ENCODE measurements at regions not wholly inside any gene's neighbourhood (a gene's known extent, or its start where the extent isn't known, plus 50 kb on each side); places are given as distances from the start of the nearest gene placed in this dataset.

DNA sequence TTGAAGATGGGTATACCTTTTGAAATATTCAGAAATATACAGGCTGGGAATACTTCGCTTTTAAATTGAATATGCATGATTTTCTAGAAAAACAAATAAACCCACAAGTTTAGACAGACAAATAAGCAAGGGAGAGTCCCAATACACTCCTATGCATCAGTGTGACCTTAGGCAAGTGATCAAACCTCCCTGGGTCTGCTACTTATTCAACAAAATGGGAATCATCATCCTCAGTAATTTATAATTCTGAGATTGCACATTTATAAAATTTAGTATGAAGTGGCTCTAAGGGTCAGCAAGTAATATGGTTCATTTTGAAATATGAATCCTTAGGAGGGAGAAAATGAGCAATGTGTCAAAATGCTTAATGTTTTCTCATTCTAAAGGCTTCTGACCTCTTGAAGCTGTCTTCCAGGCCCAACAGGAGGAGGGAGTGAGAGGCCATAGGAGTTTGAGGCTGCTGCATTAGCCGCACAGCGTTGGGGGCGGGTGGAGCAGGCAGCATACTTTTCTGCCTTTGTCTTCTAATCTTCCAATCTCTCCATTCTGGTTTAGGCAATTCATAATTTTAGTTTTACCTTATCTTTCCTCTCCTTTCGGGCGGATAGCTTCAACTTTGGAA, 155.1 kb downstream of the TRIB2 start:
- Histone ChIP-seq H3K27ac (no peak overlapping the region), H3K36me3 (no peaks in the 10 kb centered on the region), H3K27me3 (no peaks in the 10 kb centered on the region), H3K4me1 (ENCODE audit: low read depth) (no peaks in the 10 kb centered on the region), H3K4me3 (no peak overlapping the region), H3K9me3 (ENCODE audit: low read depth) (no peaks in the 10 kb centered on the region)
- no peak for TF ChIP-seq CTCF (IDR thresholded peaks at IDR 0.05; ENCODE audit: low read depth, low read length)
- no peak for DNase-seq (ENCODE audit: low read depth in 1 of 2, low spot score in 1 of 2)

DNA sequence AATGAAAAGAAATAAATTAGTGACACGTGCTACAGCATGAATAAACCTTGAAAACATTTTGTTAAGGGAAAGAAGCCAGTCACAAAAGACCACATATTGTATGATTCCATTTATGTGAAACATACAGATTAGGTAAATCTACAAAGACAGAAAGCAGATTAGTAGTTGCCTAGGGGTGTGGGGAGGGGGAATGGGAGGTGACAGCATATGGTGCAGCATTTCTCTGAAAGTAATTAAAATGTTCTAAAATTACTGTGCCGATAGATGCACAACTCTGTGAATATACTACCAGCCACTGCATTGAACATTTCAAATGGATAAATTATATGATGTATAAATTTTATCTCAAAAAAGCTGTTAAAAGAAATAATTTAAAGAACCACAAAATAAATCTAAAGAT, 161.0 kb downstream of the TRIB2 start:
- Histone ChIP-seq H3K9me3 (ENCODE audit: low read depth) (no peaks in the 10 kb centered on the region), H3K27ac (no peak overlapping the region), H3K4me1 (ENCODE audit: low read depth) (no peaks in the 10 kb centered on the region), H3K36me3 (no peaks in the 10 kb centered on the region), H3K4me3 (no peak overlapping the region), H3K27me3 (no peaks in the 10 kb centered on the region)
- no peak for TF ChIP-seq CTCF (IDR thresholded peaks at IDR 0.05; ENCODE audit: low read depth, low read length)
- no peak for DNase-seq (ENCODE audit: low read depth in 1 of 2, low spot score in 1 of 2)

GRCh38 chr2:12879649-12880048, 162.9 kb downstream of the TRIB2 start:
- no peaks in the 10 kb centered on the region for H3K9me3 ChIP-seq (ENCODE audit: low read depth)
- H3K36me3 ChIP-seq = no peaks in the 10 kb centered on the region
- no peak overlapping the region for H3K27ac ChIP-seq
- no peak for TF ChIP-seq CTCF (IDR thresholded peaks at IDR 0.05; ENCODE audit: low read depth, low read length)
- no peak for DNase-seq (ENCODE audit: low read depth in 1 of 2, low spot score in 1 of 2)
- H3K4me3 ChIP-seq = no peak overlapping the region
- peaks cover 4% of the 10 kb centered on the region for H3K4me1 ChIP-seq (ENCODE audit: low read depth)
- H3K27me3 ChIP-seq = no peaks in the 10 kb centered on the region

GRCh38 chr2:12881952-12882351, 165.2 kb downstream of the TRIB2 start:
- TF ChIP-seq CTCF (IDR thresholded peaks at IDR 0.05; ENCODE audit: low read depth, low read length) = no peak
- Histone ChIP-seq H3K36me3 (no peaks in the 10 kb centered on the region), H3K27ac (no peak overlapping the region), H3K27me3 (no peaks in the 10 kb centered on the region), H3K4me3 (no peak overlapping the region), H3K4me1 (ENCODE audit: low read depth) (peaks cover 7% of the 10 kb centered on the region), H3K9me3 (ENCODE audit: low read depth) (no peaks in the 10 kb centered on the region)
- peak in 1 of 2 donors; percentile 31 for DNase-seq (ENCODE audit: low read depth in 1 of 2, low spot score in 1 of 2)

DNA sequence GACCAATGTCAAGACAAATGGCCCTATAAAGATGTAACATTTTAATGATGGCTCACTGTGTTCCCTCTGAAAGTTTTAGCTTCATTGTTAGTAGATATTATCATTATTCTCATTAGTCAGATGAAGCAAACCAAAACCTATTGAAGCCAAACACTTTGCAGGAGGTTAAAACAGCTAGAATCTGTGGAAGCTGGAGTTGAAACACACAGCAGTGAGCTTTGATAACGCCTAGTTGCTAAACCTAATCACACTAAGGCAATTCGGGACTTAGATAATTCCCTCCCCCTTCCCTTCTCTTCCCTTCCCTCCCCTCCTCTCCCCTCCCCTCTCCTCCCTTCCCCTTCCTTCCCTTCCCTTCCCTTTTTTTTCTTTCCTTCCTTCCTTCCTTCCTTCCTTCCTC, 165.7 kb downstream of the TRIB2 start:
- no peaks in the 10 kb centered on the region for H3K27me3 ChIP-seq
- peaks cover 7% of the 10 kb centered on the region for H3K4me1 ChIP-seq (ENCODE audit: low read depth)
- no peak overlapping the region for H3K4me3 ChIP-seq
- no peak for TF ChIP-seq CTCF (IDR thresholded peaks at IDR 0.05; ENCODE audit: low read depth, low read length)
- DNase-seq (ENCODE audit: low read depth in 1 of 2, low spot score in 1 of 2) = no peak
- no peaks in the 10 kb centered on the region for H3K36me3 ChIP-seq
- H3K9me3 ChIP-seq (ENCODE audit: low read depth) = no peaks in the 10 kb centered on the region
- no peak overlapping the region for H3K27ac ChIP-seq

Measured in cardiac muscle cell (in vitro differentiated cells and primary cell).